ENCODE measurements at regions not wholly inside any gene's neighbourhood (a gene's known extent, or its start where the extent isn't known, plus 50 kb on each side); places are given as distances from the start of the nearest gene placed in this dataset.

DNA sequence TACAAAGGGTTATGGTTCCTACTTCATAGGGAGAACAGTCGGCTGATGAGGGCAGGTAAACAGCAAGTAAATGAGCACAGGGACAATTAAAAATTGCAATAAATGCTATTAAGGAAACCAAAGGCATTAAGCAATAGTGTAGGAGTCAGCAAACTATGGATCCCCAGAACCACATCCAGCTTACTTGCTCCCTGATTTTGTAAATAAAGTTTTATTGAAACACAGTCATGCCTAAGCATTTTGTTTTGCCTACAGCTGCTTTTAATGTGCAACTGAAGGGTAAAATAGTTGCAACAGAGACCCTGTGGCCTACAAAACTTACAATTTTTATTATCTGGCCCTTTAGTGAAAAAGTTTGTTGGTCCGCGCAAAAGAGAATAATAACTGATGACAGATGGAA, 351.2 kb upstream of the NR2F2 start:
- TF ChIP-seq FOXJ3 (CRISPR knock-in tag; IDR thresholded peaks at IDR 0.05) (no peak), EP300 (IDR thresholded peaks at IDR 0.05; ENCODE audit: borderline replicate concordance in 1 of 2, low read depth in 1 of 2, low read length in 1 of 2) (no peak)
- TF ChIP-seq, protein P1, sequence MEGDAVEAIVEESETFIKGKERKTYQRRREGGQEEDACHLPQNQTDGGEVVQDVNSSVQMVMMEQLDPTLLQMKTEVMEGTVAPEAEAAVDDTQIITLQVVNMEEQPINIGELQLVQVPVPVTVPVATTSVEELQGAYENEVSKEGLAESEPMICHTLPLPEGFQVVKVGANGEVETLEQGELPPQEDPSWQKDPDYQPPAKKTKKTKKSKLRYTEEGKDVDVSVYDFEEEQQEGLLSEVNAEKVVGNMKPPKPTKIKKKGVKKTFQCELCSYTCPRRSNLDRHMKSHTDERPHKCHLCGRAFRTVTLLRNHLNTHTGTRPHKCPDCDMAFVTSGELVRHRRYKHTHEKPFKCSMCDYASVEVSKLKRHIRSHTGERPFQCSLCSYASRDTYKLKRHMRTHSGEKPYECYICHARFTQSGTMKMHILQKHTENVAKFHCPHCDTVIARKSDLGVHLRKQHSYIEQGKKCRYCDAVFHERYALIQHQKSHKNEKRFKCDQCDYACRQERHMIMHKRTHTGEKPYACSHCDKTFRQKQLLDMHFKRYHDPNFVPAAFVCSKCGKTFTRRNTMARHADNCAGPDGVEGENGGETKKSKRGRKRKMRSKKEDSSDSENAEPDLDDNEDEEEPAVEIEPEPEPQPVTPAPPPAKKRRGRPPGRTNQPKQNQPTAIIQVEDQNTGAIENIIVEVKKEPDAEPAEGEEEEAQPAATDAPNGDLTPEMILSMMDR (IDR thresholded peaks at IDR 0.05) = no peak
- TF ChIP-seq, protein P2, sequence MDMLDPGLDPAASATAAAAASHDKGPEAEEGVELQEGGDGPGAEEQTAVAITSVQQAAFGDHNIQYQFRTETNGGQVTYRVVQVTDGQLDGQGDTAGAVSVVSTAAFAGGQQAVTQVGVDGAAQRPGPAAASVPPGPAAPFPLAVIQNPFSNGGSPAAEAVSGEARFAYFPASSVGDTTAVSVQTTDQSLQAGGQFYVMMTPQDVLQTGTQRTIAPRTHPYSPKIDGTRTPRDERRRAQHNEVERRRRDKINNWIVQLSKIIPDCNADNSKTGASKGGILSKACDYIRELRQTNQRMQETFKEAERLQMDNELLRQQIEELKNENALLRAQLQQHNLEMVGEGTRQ (IDR thresholded peaks at IDR 0.05; ENCODE audit: borderline replicate concordance, low read depth, low read length) = no peak
- TF ChIP-seq, protein P3, sequence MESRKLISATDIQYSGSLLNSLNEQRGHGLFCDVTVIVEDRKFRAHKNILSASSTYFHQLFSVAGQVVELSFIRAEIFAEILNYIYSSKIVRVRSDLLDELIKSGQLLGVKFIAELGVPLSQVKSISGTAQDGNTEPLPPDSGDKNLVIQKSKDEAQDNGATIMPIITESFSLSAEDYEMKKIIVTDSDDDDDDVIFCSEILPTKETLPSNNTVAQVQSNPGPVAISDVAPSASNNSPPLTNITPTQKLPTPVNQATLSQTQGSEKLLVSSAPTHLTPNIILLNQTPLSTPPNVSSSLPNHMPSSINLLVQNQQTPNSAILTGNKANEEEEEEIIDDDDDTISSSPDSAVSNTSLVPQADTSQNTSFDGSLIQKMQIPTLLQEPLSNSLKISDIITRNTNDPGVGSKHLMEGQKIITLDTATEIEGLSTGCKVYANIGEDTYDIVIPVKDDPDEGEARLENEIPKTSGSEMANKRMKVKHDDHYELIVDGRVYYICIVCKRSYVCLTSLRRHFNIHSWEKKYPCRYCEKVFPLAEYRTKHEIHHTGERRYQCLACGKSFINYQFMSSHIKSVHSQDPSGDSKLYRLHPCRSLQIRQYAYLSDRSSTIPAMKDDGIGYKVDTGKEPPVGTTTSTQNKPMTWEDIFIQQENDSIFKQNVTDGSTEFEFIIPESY (IDR thresholded peaks at IDR 0.05; ENCODE audit: borderline replicate concordance, low read depth) = no peak
